ENCODE measurements at regions not wholly inside any gene's neighbourhood (a gene's known extent, or its start where the extent isn't known, plus 50 kb on each side); places are given as distances from the start of the nearest gene placed in this dataset.

GRCh38 chr3:31294430-31295149, 238.1 kb upstream of the STT3B start:
- H3K36me3 Mint-ChIP-seq, result no peaks in the 10 kb centered on the region
- ATAC-seq (no peak), DNase-seq (ENCODE audit: low spot score) (no peak)
- H3K27ac Mint-ChIP-seq, result no peak overlapping the region
- H3K4me1 Mint-ChIP-seq (ENCODE audit: low read depth in 2 of 2), result no peaks in the 10 kb centered on the region
- no peak overlapping the region for H3K4me3 Mint-ChIP-seq
- H3K9me3 Mint-ChIP-seq, result no peaks in the 10 kb centered on the region
- peaks cover 3 to 5% of the 10 kb centered on the region in 2 donors for H3K27me3 Mint-ChIP-seq

GRCh38 chr3:31295150-31295765, 237.5 kb upstream of the STT3B start:
- Mint-ChIP-seq H3K4me3 (no peak overlapping the region), H3K4me1 (ENCODE audit: low read depth in 2 of 2) (no peaks in the 10 kb centered on the region), H3K9me3 (no peaks in the 10 kb centered on the region), H3K36me3 (no peaks in the 10 kb centered on the region), H3K27ac (no peak overlapping the region), H3K27me3 (peaks cover 3 to 5% of the 10 kb centered on the region in 2 donors)
- ATAC-seq (no peak), DNase-seq (ENCODE audit: low spot score) (no peak)

- no peak for DNase-seq (ENCODE audit: low spot score)
- H3K27ac Mint-ChIP-seq, result no peak overlapping the region
These were observed 234.9 kb upstream of the STT3B start for GRCh38 chr3:31297726-31298298.

GRCh38 chr3:31300456-31301443, 232.0 kb upstream of the STT3B start:
- no peaks in the 10 kb centered on the region for H3K36me3 Mint-ChIP-seq
- no peak overlapping the region for H3K27ac Mint-ChIP-seq
- DNase-seq (ENCODE audit: low spot score) (no peak), ATAC-seq (no peak)
- H3K4me1 Mint-ChIP-seq (ENCODE audit: low read depth in 2 of 2), result no peaks in the 10 kb centered on the region
- no peak overlapping the region for H3K4me3 Mint-ChIP-seq
- peaks cover 2% of the 10 kb centered on the region for H3K9me3 Mint-ChIP-seq
- H3K27me3 Mint-ChIP-seq, result no peaks in the 10 kb centered on the region

More at GRCh38 chr3:31297726-31298298, 234.9 kb upstream of the STT3B start:
- ATAC-seq, result no peak
- Mint-ChIP-seq H3K4me3 (no peak overlapping the region), H3K4me1 (ENCODE audit: low read depth in 2 of 2) (no peaks in the 10 kb centered on the region), H3K9me3 (peaks cover 2% of the 10 kb centered on the region), H3K36me3 (no peaks in the 10 kb centered on the region), H3K27me3 (peaks cover 0 to 5% of the 10 kb centered on the region in 2 donors)

GRCh38 chr3:31302343-31302742, 230.4 kb upstream of the STT3B start:
- Mint-ChIP-seq H3K27me3 (no peaks in the 10 kb centered on the region), H3K27ac (no peak overlapping the region), H3K36me3 (no peaks in the 10 kb centered on the region), H3K9me3 (peaks cover 2% of the 10 kb centered on the region), H3K4me3 (no peak overlapping the region), H3K4me1 (ENCODE audit: low read depth in 2 of 2) (no peaks in the 10 kb centered on the region)
- ATAC-seq (no peak), DNase-seq (ENCODE audit: low spot score) (no peak)

GRCh38 chr3:31305340-31305739, 227.4 kb upstream of the STT3B start:
- Mint-ChIP-seq H3K4me1 (ENCODE audit: low read depth in 2 of 2) (no peaks in the 10 kb centered on the region), H3K27me3 (no peaks in the 10 kb centered on the region), H3K27ac (no peak overlapping the region), H3K4me3 (no peak overlapping the region), H3K9me3 (peaks cover 5% of the 10 kb centered on the region), H3K36me3 (no peaks in the 10 kb centered on the region)
- no peak for DNase-seq (ENCODE audit: low spot score)
- ATAC-seq, result no peak

- no peak for DNase-seq (ENCODE audit: low spot score)
- H3K4me3 Mint-ChIP-seq, result no peak overlapping the region
- peaks cover 5% of the 10 kb centered on the region for H3K9me3 Mint-ChIP-seq
- ATAC-seq, result no peak
- H3K4me1 Mint-ChIP-seq (ENCODE audit: low read depth in 2 of 2), result no peaks in the 10 kb centered on the region
- H3K27me3 Mint-ChIP-seq, result no peaks in the 10 kb centered on the region
- H3K27ac Mint-ChIP-seq, result no peak overlapping the region
- H3K36me3 Mint-ChIP-seq, result no peaks in the 10 kb centered on the region
These were observed 225.5 kb upstream of the STT3B start for GRCh38 chr3:31307131-31307785.

- Mint-ChIP-seq H3K27ac (no peak overlapping the region), H3K27me3 (peaks cover 0 to 3% of the 10 kb centered on the region in 2 donors), H3K9me3 (peaks cover 8% of the 10 kb centered on the region), H3K36me3 (peaks cover 6% of the 10 kb centered on the region), H3K4me3 (no peak overlapping the region), H3K4me1 (ENCODE audit: low read depth in 2 of 2) (no peaks in the 10 kb centered on the region)
- no peak for ATAC-seq
- DNase-seq (ENCODE audit: low spot score), result no peak
These were observed 221.2 kb upstream of the STT3B start for GRCh38 chr3:31311559-31311958.

- no peak for DNase-seq (ENCODE audit: low spot score)
- Mint-ChIP-seq H3K27ac (no peak overlapping the region), H3K36me3 (peaks cover 6% of the 10 kb centered on the region), H3K27me3 (peaks cover 0 to 3% of the 10 kb centered on the region in 2 donors), H3K9me3 (peaks cover 8% of the 10 kb centered on the region), H3K4me3 (no peak overlapping the region), H3K4me1 (ENCODE audit: low read depth in 2 of 2) (no peaks in the 10 kb centered on the region)
- ATAC-seq, result no peak
These were observed 220.3 kb upstream of the STT3B start for GRCh38 chr3:31312400-31312799.

GRCh38 chr3:31314258-31314657, 218.5 kb upstream of the STT3B start:
- Mint-ChIP-seq H3K27me3 (peaks cover 0 to 3% of the 10 kb centered on the region in 2 donors), H3K36me3 (peaks cover 6% of the 10 kb centered on the region), H3K4me1 (ENCODE audit: low read depth in 2 of 2) (no peaks in the 10 kb centered on the region), H3K27ac (no peak overlapping the region), H3K4me3 (no peak overlapping the region), H3K9me3 (peaks cover 5% of the 10 kb centered on the region)
- DNase-seq (ENCODE audit: low spot score) (no peak), ATAC-seq (no peak)

- no peak overlapping the region for H3K27ac Mint-ChIP-seq
These were observed 213.4 kb upstream of the STT3B start for GRCh38 chr3:31319332-31319731.

GRCh38 chr3:31321620-31322019, 211.1 kb upstream of the STT3B start:
- Mint-ChIP-seq H3K27ac (no peak overlapping the region), H3K27me3 (peaks cover 2 to 16% of the 10 kb centered on the region in 2 donors), H3K9me3 (peaks cover 2% of the 10 kb centered on the region), H3K4me3 (no peak overlapping the region), H3K4me1 (ENCODE audit: low read depth in 2 of 2) (no peaks in the 10 kb centered on the region), H3K36me3 (no peaks in the 10 kb centered on the region)
- no peak for ATAC-seq
- no peak for DNase-seq (ENCODE audit: low spot score)

More at GRCh38 chr3:31319332-31319731, 213.4 kb upstream of the STT3B start:
- peaks cover 6% of the 10 kb centered on the region for H3K36me3 Mint-ChIP-seq
- DNase-seq (ENCODE audit: low spot score) (no peak), ATAC-seq (no peak)
- no peak overlapping the region for H3K4me3 Mint-ChIP-seq
- H3K9me3 Mint-ChIP-seq, result peaks cover 7% of the 10 kb centered on the region
- no peaks in the 10 kb centered on the region for H3K4me1 Mint-ChIP-seq (ENCODE audit: low read depth in 2 of 2)
- H3K27me3 Mint-ChIP-seq, result peaks cover 2 to 16% of the 10 kb centered on the region in 2 donors

GRCh38 chr3:31322460-31322859, 210.3 kb upstream of the STT3B start:
- Mint-ChIP-seq H3K4me1 (ENCODE audit: low read depth in 2 of 2) (no peaks in the 10 kb centered on the region), H3K27me3 (peaks cover 2 to 16% of the 10 kb centered on the region in 2 donors), H3K36me3 (no peaks in the 10 kb centered on the region), H3K4me3 (no peak overlapping the region), H3K27ac (no peak overlapping the region), H3K9me3 (peaks cover 2% of the 10 kb centered on the region)
- DNase-seq (ENCODE audit: low spot score), result no peak
- no peak for ATAC-seq
